NCI-H187 treated with DMSO at 0.1 percent for 48 hours (cell line): ENCODE measurements at regions not wholly inside any gene's neighbourhood (a gene's known extent, or its start where the extent isn't known, plus 50 kb on each side); places are given as distances from the start of the nearest gene placed in this dataset.
"Not testable (repeated sequence)": the region's sequence is repeated elsewhere in the genome, so short reads cannot be mapped to it uniquely, and the experiment has no call there.

Experiments
- DNase-seq: peaks from one replicate; lab custom pipeline; 2025; lab: John Stamatoyannopoulos, UW

- no peak for DNase-seq
Measured at GRCh38 chr18:27378431-27379095, 193.5 kb upstream of the CHST9 start.

GRCh38 chr18:27377251-27377650 is 192.1 kb upstream of the CHST9 start:
- no peak for DNase-seq

GRCh38 chr18:27372386-27372785 is 187.3 kb upstream of the CHST9 start:
- no peak for DNase-seq

GRCh38 chr18:27366665-27367064 is 181.6 kb upstream of the CHST9 start:
- DNase-seq = no peak

- no peak for DNase-seq
Measured at GRCh38 chr18:27366151-27366550, 181.0 kb upstream of the CHST9 start.

GRCh38 chr18:27363872-27364271 is 178.8 kb upstream of the CHST9 start:
- no peak for DNase-seq

GRCh38 chr18:27361477-27361876 is 176.4 kb upstream of the CHST9 start:
- no peak for DNase-seq

- no peak for DNase-seq
Measured at GRCh38 chr18:27355308-27355707, 170.2 kb upstream of the CHST9 start.

GRCh38 chr18:27353273-27353672 is 168.2 kb upstream of the CHST9 start:
- no peak for DNase-seq

- DNase-seq = no peak
Measured at GRCh38 chr18:27349284-27349882, 164.3 kb upstream of the CHST9 start.

- no peak for DNase-seq
Measured at GRCh38 chr18:27331606-27332005, 146.5 kb upstream of the CHST9 start.

- DNase-seq = no peak
Measured at GRCh38 chr18:27314996-27315395, 129.9 kb upstream of the CHST9 start.

- no peak for DNase-seq
Measured at GRCh38 chr18:27313678-27314077, 128.6 kb upstream of the CHST9 start.

- DNase-seq = no peak
Measured at GRCh38 chr18:27312853-27313252, 127.7 kb upstream of the CHST9 start.

- no peak for DNase-seq
Measured at GRCh38 chr18:27312153-27312552, 127.0 kb upstream of the CHST9 start.

- DNase-seq = no peak
Measured at GRCh38 chr18:27311114-27311513, 126.0 kb upstream of the CHST9 start.

- no peak for DNase-seq
Measured at GRCh38 chr18:27301615-27302378, 116.7 kb upstream of the CHST9 start.

GRCh38 chr18:27298214-27298804 is 113.2 kb upstream of the CHST9 start:
- DNase-seq = no peak

- DNase-seq = not testable (repeated sequence)
Measured at GRCh38 chr18:27285973-27286562, 101.0 kb upstream of the CHST9 start.

- no peak for DNase-seq
Measured at GRCh38 chr18:27278131-27278530, 93.0 kb upstream of the CHST9 start.

- no peak for DNase-seq
Measured at GRCh38 chr18:27277554-27277953, 92.4 kb upstream of the CHST9 start.

- DNase-seq = no peak
Measured at GRCh38 chr18:27276886-27277285, 91.8 kb upstream of the CHST9 start.

- DNase-seq = no peak
Measured at GRCh38 chr18:27276479-27276878, 91.4 kb upstream of the CHST9 start.
